HFF-Myc (cell line): ENCODE measurements at regions not wholly inside any gene's neighbourhood (a gene's known extent, or its start where the extent isn't known, plus 50 kb on each side); places are given as distances from the start of the nearest gene placed in this dataset.

ENCODE experiments used
- DNase-seq: peaks from one replicate; pipeline ENCODE4 v3.0.0-alpha.2; 2011; ENCODE audit warnings: low read depth; ENCODE audit errors: extremely low read depth
- H3K4me3 ChIP-seq: replicated peaks from 2 replicates; pipeline ENCODE4 v1.5.1; 2011; ENCODE audit warnings: low read depth, mild to moderate bottlenecking, control low read depth, low read length
- CTCF ChIP-seq: IDR thresholded peaks from 2 replicates; pipeline ENCODE4 v1.5.1; 2012; ENCODE audit warnings: mild to moderate bottlenecking, low read depth, low read length, control low read depth; ENCODE audit errors: missing control alignments

GRCh38 chr15:25207369-25207768 is 231.5 kb downstream of the UBE3A start:
- no peak for DNase-seq
- TF ChIP-seq CTCF, result no peak
- no peak overlapping the region for H3K4me3 ChIP-seq

- H3K4me3 ChIP-seq, result no peak overlapping the region
- no peak for DNase-seq
- no peak for TF ChIP-seq CTCF
These were observed 230.1 kb downstream of the UBE3A start for GRCh38 chr15:25208735-25209134.

- TF ChIP-seq CTCF, result no peak
- no peak overlapping the region for H3K4me3 ChIP-seq
- no peak for DNase-seq
These were observed 218.0 kb downstream of the UBE3A start for GRCh38 chr15:25220834-25221233.

DNA sequence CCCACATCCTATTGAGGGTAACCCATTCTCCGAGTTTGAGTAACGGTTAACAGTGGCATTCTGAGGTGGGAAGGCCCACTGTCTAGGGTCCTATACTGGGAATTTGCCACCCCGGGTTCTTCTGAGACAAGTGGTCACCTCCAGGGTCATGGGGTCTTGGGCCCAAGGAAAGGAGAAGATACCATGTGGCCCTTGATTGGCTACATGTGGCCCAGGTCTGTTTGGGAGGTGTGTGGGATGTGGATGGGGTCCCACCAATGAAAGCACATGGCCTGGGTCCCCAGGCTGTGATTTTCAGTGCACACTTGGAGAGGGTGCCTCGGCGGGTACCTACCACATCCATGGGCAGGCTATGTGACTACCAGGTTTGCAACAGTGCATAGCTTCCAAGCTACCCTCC is 214.4 kb downstream of the UBE3A start:
- H3K4me3 ChIP-seq, result no peak overlapping the region
- DNase-seq, result no peak
- TF ChIP-seq CTCF, result no peak

DNA sequence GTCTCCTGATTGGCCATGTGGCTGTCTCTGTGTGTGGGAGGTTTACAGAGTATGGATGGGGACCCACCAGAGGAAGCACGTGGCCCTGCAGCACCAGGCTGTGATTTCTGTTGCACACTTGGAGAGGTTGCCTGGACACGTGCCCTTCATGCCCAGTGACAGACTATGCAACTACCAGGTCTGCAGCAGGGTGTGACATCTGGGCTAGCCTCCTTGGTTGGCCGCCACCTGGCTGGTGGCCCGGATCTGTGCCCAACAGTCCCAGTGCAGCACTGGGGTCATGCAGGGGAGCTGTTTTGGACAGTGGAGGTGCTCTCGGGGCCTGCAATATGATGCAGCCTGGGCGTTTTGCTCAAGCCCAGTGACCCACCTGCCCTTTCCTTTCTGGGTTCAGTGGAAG is 212.5 kb downstream of the UBE3A start:
- TF ChIP-seq CTCF, result no peak
- no peak overlapping the region for H3K4me3 ChIP-seq
- no peak for DNase-seq

GRCh38 chr15:25228261-25228660 is 210.6 kb downstream of the UBE3A start:
- H3K4me3 ChIP-seq, result no peak overlapping the region
- no peak for DNase-seq
- no peak for TF ChIP-seq CTCF

GRCh38 chr15:25230442-25230841 is 208.4 kb downstream of the UBE3A start:
- no peak for TF ChIP-seq CTCF
- no peak for DNase-seq

More at GRCh38 chr15:25230442-25230841, 208.4 kb downstream of the UBE3A start:
- no peak overlapping the region for H3K4me3 ChIP-seq
